GM12874 (cell line): ENCODE measurements at regions not wholly inside any gene's neighbourhood (a gene's known extent, or its start where the extent isn't known, plus 50 kb on each side); places are given as distances from the start of the nearest gene placed in this dataset.

Experiments used
- TF ChIP-seq, protein P1 (sequence below): IDR thresholded peaks from 2 replicates; pipeline ENCODE4 v1.5.1; 2011; ENCODE audit warnings: low read depth, mild to moderate bottlenecking, control low read depth, low read length, moderate library complexity; ENCODE audit not compliant: insufficient read depth

- TF ChIP-seq, protein P1, sequence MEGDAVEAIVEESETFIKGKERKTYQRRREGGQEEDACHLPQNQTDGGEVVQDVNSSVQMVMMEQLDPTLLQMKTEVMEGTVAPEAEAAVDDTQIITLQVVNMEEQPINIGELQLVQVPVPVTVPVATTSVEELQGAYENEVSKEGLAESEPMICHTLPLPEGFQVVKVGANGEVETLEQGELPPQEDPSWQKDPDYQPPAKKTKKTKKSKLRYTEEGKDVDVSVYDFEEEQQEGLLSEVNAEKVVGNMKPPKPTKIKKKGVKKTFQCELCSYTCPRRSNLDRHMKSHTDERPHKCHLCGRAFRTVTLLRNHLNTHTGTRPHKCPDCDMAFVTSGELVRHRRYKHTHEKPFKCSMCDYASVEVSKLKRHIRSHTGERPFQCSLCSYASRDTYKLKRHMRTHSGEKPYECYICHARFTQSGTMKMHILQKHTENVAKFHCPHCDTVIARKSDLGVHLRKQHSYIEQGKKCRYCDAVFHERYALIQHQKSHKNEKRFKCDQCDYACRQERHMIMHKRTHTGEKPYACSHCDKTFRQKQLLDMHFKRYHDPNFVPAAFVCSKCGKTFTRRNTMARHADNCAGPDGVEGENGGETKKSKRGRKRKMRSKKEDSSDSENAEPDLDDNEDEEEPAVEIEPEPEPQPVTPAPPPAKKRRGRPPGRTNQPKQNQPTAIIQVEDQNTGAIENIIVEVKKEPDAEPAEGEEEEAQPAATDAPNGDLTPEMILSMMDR, result no peak
These were observed 1267.0 kb upstream of the FLRT2 start for GRCh38 chr14:84262932-84263331.

GRCh38 chr14:84272290-84272721, 1257.6 kb upstream of the FLRT2 start:
- TF ChIP-seq, protein P1, result no peak

DNA sequence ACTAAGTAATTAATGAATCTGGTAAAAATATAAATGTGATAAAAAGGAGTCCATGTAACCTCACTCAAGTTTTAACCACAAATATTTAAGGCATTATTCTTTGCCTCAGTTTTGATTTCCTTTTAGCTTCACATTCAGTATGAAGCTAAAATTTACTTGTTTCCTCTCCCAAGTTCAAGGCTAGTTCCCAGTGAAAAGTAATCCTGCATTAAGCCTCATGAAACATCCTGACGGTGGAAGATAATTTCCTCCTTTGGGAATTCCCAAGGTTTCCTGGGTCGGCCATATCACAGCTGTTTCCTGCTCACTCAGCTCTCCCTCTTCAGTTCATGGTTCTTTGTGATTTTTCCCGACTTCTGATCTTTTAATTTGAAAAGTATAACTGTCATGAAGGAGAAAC, 1256.8 kb upstream of the FLRT2 start:
- TF ChIP-seq, protein P1, result no peak

GRCh38 chr14:84282618-84283017, 1247.3 kb upstream of the FLRT2 start:
- TF ChIP-seq, protein P1, result no peak

GRCh38 chr14:84288781-84289180, 1241.2 kb upstream of the FLRT2 start:
- TF ChIP-seq, protein P1, result no peak

- TF ChIP-seq, protein P1, result no peak
These were observed 1231.2 kb upstream of the FLRT2 start for GRCh38 chr14:84298663-84299195.

GRCh38 chr14:84303140-84303539, 1226.8 kb upstream of the FLRT2 start:
- TF ChIP-seq, protein P1, result no peak
